ENCODE measurements at regions not wholly inside any gene's neighbourhood (a gene's known extent, or its start where the extent isn't known, plus 50 kb on each side); places are given as distances from the start of the nearest gene placed in this dataset.

- Mint-ChIP-seq H3K4me1 (no peaks in the 10 kb centered on the region), H3K27me3 (ENCODE audit: low read depth in 2 of 2) (no peaks in the 10 kb centered on the region), H3K9me3 (peaks cover 18 to 20% of the 10 kb centered on the region in 2 donors), H3K36me3 (peaks cover 16% of the 10 kb centered on the region), H3K27ac (no peak overlapping the region), H3K4me3 (no peak overlapping the region)
- Histone ChIP-seq H3K36me3 (ENCODE audit: control insufficient read depth, insufficient read depth, low read length) (no peaks in the 10 kb centered on the region), H3K4me3 (ENCODE audit: low read length) (no peak overlapping the region), H3K27me3 (ENCODE audit: control insufficient read depth, insufficient read depth, low read length) (no peaks in the 10 kb centered on the region), H3K4me1 (ENCODE audit: control insufficient read depth, insufficient read depth, low read length) (no peaks in the 10 kb centered on the region), H3K27ac (ENCODE audit: low read length) (no peak overlapping the region), H3K9me3 (ENCODE audit: control insufficient read depth, insufficient read depth, low read length) (peaks cover 2% of the 10 kb centered on the region)
- no peak for ATAC-seq
- TF ChIP-seq, protein P1, sequence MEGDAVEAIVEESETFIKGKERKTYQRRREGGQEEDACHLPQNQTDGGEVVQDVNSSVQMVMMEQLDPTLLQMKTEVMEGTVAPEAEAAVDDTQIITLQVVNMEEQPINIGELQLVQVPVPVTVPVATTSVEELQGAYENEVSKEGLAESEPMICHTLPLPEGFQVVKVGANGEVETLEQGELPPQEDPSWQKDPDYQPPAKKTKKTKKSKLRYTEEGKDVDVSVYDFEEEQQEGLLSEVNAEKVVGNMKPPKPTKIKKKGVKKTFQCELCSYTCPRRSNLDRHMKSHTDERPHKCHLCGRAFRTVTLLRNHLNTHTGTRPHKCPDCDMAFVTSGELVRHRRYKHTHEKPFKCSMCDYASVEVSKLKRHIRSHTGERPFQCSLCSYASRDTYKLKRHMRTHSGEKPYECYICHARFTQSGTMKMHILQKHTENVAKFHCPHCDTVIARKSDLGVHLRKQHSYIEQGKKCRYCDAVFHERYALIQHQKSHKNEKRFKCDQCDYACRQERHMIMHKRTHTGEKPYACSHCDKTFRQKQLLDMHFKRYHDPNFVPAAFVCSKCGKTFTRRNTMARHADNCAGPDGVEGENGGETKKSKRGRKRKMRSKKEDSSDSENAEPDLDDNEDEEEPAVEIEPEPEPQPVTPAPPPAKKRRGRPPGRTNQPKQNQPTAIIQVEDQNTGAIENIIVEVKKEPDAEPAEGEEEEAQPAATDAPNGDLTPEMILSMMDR (IDR thresholded peaks at IDR 0.05) = no peak
- intact Hi-C loops (cut with micrococcal nuclease) = no loop called here
- DNase-seq = no peak
- WGBS (ENCODE audit: insufficient coverage) = no CpG with 5 or more reads among the region's 1 CpG
These were observed 510.4 kb upstream of the TYRP1 start for GRCh38 chr9:12182806-12183205.

GRCh38 chr9:12183321-12183720 is 509.9 kb upstream of the TYRP1 start:
- no peaks in the 10 kb centered on the region for H3K4me1 Mint-ChIP-seq
- ATAC-seq (no peak), DNase-seq (no peak)
- TF ChIP-seq, protein P1 (IDR thresholded peaks at IDR 0.05) = no peak
- peaks cover 16% of the 10 kb centered on the region for H3K36me3 Mint-ChIP-seq
- Histone ChIP-seq H3K27ac (ENCODE audit: low read length) (no peak overlapping the region), H3K9me3 (ENCODE audit: control insufficient read depth, insufficient read depth, low read length) (peaks cover 2% of the 10 kb centered on the region), H3K27me3 (ENCODE audit: control insufficient read depth, insufficient read depth, low read length) (no peaks in the 10 kb centered on the region), H3K4me1 (ENCODE audit: control insufficient read depth, insufficient read depth, low read length) (no peaks in the 10 kb centered on the region), H3K36me3 (ENCODE audit: control insufficient read depth, insufficient read depth, low read length) (no peaks in the 10 kb centered on the region), H3K4me3 (ENCODE audit: low read length) (no peak overlapping the region)
- no peak overlapping the region for H3K4me3 Mint-ChIP-seq
- WGBS (ENCODE audit: insufficient coverage) = 50% methylated on average over 1 of the region's 3 CpGs
- no peak overlapping the region for H3K27ac Mint-ChIP-seq
- intact Hi-C loops (cut with micrococcal nuclease) = no loop called here
- no peaks in the 10 kb centered on the region for H3K27me3 Mint-ChIP-seq (ENCODE audit: low read depth in 2 of 2)
- H3K9me3 Mint-ChIP-seq = peaks cover 18 to 20% of the 10 kb centered on the region in 2 donors

GRCh38 chr9:12185856-12186255 is 507.3 kb upstream of the TYRP1 start:
- DNase-seq (no peak), ATAC-seq (no peak)
- Histone ChIP-seq H3K9me3 (ENCODE audit: control insufficient read depth, insufficient read depth, low read length) (peaks cover 2% of the 10 kb centered on the region), H3K27me3 (ENCODE audit: control insufficient read depth, insufficient read depth, low read length) (no peaks in the 10 kb centered on the region), H3K36me3 (ENCODE audit: control insufficient read depth, insufficient read depth, low read length) (no peaks in the 10 kb centered on the region), H3K4me1 (ENCODE audit: control insufficient read depth, insufficient read depth, low read length) (no peaks in the 10 kb centered on the region), H3K27ac (ENCODE audit: low read length) (no peak overlapping the region), H3K4me3 (ENCODE audit: low read length) (no peak overlapping the region)
- intact Hi-C loops (cut with micrococcal nuclease) = no loop called here
- TF ChIP-seq, protein P1 (IDR thresholded peaks at IDR 0.05) = no peak
- WGBS (ENCODE audit: insufficient coverage) = 78% methylated on average over 6 of the region's 6 CpGs
- H3K27ac Mint-ChIP-seq = no peak overlapping the region
- no peaks in the 10 kb centered on the region for H3K4me1 Mint-ChIP-seq
- H3K4me3 Mint-ChIP-seq = no peak overlapping the region
- H3K36me3 Mint-ChIP-seq = peaks cover 15% of the 10 kb centered on the region
- H3K27me3 Mint-ChIP-seq (ENCODE audit: low read depth in 2 of 2) = no peaks in the 10 kb centered on the region
- peaks cover 13 to 16% of the 10 kb centered on the region in 2 donors for H3K9me3 Mint-ChIP-seq

- WGBS (ENCODE audit: insufficient coverage) = 90% methylated on average over 2 of the region's 2 CpGs
- H3K4me1 Mint-ChIP-seq = no peaks in the 10 kb centered on the region
These were observed 501.6 kb upstream of the TYRP1 start for GRCh38 chr9:12191630-12192029.

More at GRCh38 chr9:12191630-12192029, 501.6 kb upstream of the TYRP1 start:
- Mint-ChIP-seq H3K9me3 (peaks cover 5 to 13% of the 10 kb centered on the region in 2 donors), H3K27me3 (ENCODE audit: low read depth in 2 of 2) (no peaks in the 10 kb centered on the region), H3K4me3 (no peak overlapping the region), H3K36me3 (peaks cover 10% of the 10 kb centered on the region), H3K27ac (no peak overlapping the region)
- no peak overlapping the region for H3K27ac ChIP-seq (ENCODE audit: low read length)
- H3K9me3 ChIP-seq (ENCODE audit: control insufficient read depth, insufficient read depth, low read length) = peaks cover 2% of the 10 kb centered on the region
- intact Hi-C loops (cut with micrococcal nuclease) = no loop called here
- no peak overlapping the region for H3K4me3 ChIP-seq (ENCODE audit: low read length)
- no peak for ATAC-seq
- no peak for DNase-seq
- H3K27me3 ChIP-seq (ENCODE audit: control insufficient read depth, insufficient read depth, low read length) = no peaks in the 10 kb centered on the region
- no peaks in the 10 kb centered on the region for H3K36me3 ChIP-seq (ENCODE audit: control insufficient read depth, insufficient read depth, low read length)
- TF ChIP-seq, protein P1 (IDR thresholded peaks at IDR 0.05) = no peak
- H3K4me1 ChIP-seq (ENCODE audit: control insufficient read depth, insufficient read depth, low read length) = no peaks in the 10 kb centered on the region
